HepG2 (cell line): ENCODE measurements at regions not wholly inside any gene's neighbourhood (a gene's known extent, or its start where the extent isn't known, plus 50 kb on each side); places are given as distances from the start of the nearest gene placed in this dataset.

Experiments used
- ATAC-seq: fragments of 200-7000 bp; cut with Tn5 transposase; 3 replicates; pipeline ENCODE4 v1.9.1; 2020; ENCODE audit warnings: mild to moderate bottlenecking, moderate library complexity
- BruUV-seq: library from RNA; stranded (reverse); fragments of 400-500 nt; replicated peaks from 2 replicates; lab custom pipeline; 2021; lab: Mats Ljungman, UMichigan
- CTCF ChIA-PET: fragments of 300-600 bp; formaldehyde crosslinking; extraction: SDS; loops from one replicate; lab custom pipeline; 2021; ENCODE audit warnings: low total read pairs, inconsistent platforms, low intra/inter-chr PET ratio; lab: Yijun Ruan, JAX
- POLR2A ChIA-PET: fragments of 350-600 bp; sonication (Branson Sonifier 250); formaldehyde crosslinking; loops from one replicate; lab custom pipeline; 2020; ENCODE audit warnings: antibody characterized with exemption, inconsistent platforms; lab: Yijun Ruan, JAX
- DNase-seq: peaks from one replicate; pipeline ENCODE4 v3.0.0-alpha.2; 2015; ENCODE audit warnings: low spot score
- FAIRE-seq: peaks from 3 replicates; lab custom pipeline; 2011; peaks lifted over from hg19 to GRCh38; lab: Jason Lieb, UNC
- H2AFZ ChIP-seq: one replicate; pipeline ENCODE4 v1.6.1; 2011; ENCODE audit warnings: low read length, inconsistent platforms
- H3K27ac ChIP-seq: fragments of 300-600 bp; 3 replicates; pipeline ENCODE4 v1.8.0; 2011; ENCODE audit warnings: mixed run types, mild to moderate bottlenecking, mixed read lengths, low read length, inconsistent platforms; ENCODE audit not compliant: insufficient read depth; ENCODE audit errors: extremely low read length
- H3K27me3 ChIP-seq, 2 experiments: fragments of 200-600 bp in 1 of 2; 2 replicates in 1 of 2; 3 replicates in 1 of 2; pipeline versions ENCODE4 v1.6.0 to v1.8.0; 2011; ENCODE audit warnings: low read length in 2 of 2, mild to moderate bottlenecking in 2 of 2, moderate library complexity in 2 of 2, inconsistent platforms in 1 of 2; ENCODE audit not compliant: insufficient read depth in 2 of 2, control insufficient read depth in 1 of 2
- H3K36me3 ChIP-seq, 2 experiments: fragments of 200-600 bp in 1 of 2; replicated peaks in 1 of 2; 2 replicates in 1 of 2; 3 replicates in 1 of 2; pipeline versions ENCODE4 v1.5.1 to v1.8.0; 2011; ENCODE audit warnings: low read length in 2 of 2, inconsistent platforms in 1 of 2; ENCODE audit not compliant: insufficient read depth in 2 of 2, control insufficient read depth in 1 of 2
- H3K4me1 ChIP-seq: 2 replicates; pipeline ENCODE4 v1.5.1; 2012; ENCODE audit warnings: low read length, inconsistent platforms; ENCODE audit not compliant: insufficient read depth
- H3K4me2 ChIP-seq: 2 replicates; pipeline ENCODE4 v1.6.0; 2011; ENCODE audit warnings: low read depth, low read length, inconsistent platforms
- H3K4me3 ChIP-seq, 3 experiments: fragments of 200-600 bp in 1 of 3; sonication (generic), shearing (Covaris generic) in 1 of 3; replicated peaks in 1 of 3; 2 replicates each; pipeline ENCODE4 v1.5.1; 2011 to 2016; ENCODE audit warnings: low read length in 3 of 3, inconsistent platforms in 2 of 3, low read depth in 2 of 3, mild to moderate bottlenecking in 2 of 3, control low read depth in 1 of 3, mixed read lengths in 1 of 3; ENCODE audit not compliant: insufficient read depth in 1 of 3
- H3K79me2 ChIP-seq: one replicate; pipeline ENCODE4 v1.6.1; 2011; ENCODE audit warnings: low read length, inconsistent platforms; ENCODE audit not compliant: insufficient read depth
- H3K9ac ChIP-seq: 2 replicates; pipeline ENCODE4 v1.6.0; 2011; ENCODE audit warnings: mild to moderate bottlenecking, low read depth, low read length, inconsistent platforms; ENCODE audit not compliant: insufficient read depth
- H3K9me3 ChIP-seq: 2 replicates; pipeline ENCODE4 v1.5.1; 2012; ENCODE audit warnings: mild to moderate bottlenecking, low read length
- H4K20me1 ChIP-seq: 2 replicates; pipeline ENCODE4 v1.6.0; 2011; ENCODE audit warnings: inconsistent platforms, mild to moderate bottlenecking, low read length, moderate library complexity; ENCODE audit not compliant: insufficient read depth
- AGO2 ChIP-seq: fragments of 200-400 bp; formaldehyde crosslinking; optimal IDR thresholded peaks from 2 replicates; pipeline ENCODE3; 2017; ENCODE audit warnings: mild to moderate bottlenecking, low read depth, low read length, moderate library complexity
- CHD2 ChIP-seq: IDR thresholded peaks from 2 replicates; pipeline ENCODE4 v1.6.1; 2011; ENCODE audit warnings: low read depth, low read length, improper control_type of control experiment
- GLI4 ChIP-seq: sonication (generic); formaldehyde crosslinking; IDR thresholded peaks from 2 replicates; pipeline ENCODE4 v1.5.1; 2020; ENCODE audit warnings: missing genetic modification reagents, mild to moderate bottlenecking, moderate library complexity, borderline replicate concordance
- NBN ChIP-seq: fragments of 450-650 bp; conservative IDR thresholded peaks from 2 replicates; pipeline ENCODE4 v1.6.1; 2017
- TMF1 ChIP-seq: sonication (generic); formaldehyde crosslinking; IDR thresholded peaks from 2 replicates; pipeline ENCODE4 v1.8.1; 2022; ENCODE audit warnings: low read depth, missing genetic modification reagents
- ZNF546 ChIP-seq: sonication (generic); formaldehyde crosslinking; conservative IDR thresholded peaks from 2 replicates; pipeline ENCODE4 v1.8.1; 2023; ENCODE audit warnings: mild to moderate bottlenecking, missing genetic modification reagents
- ZNF557 ChIP-seq: sonication (generic); formaldehyde crosslinking; IDR thresholded peaks from 2 replicates; pipeline ENCODE4 v1.4.0; 2020; ENCODE audit warnings: missing genetic modification reagents
- ZNF558 ChIP-seq: sonication (generic); formaldehyde crosslinking; IDR thresholded peaks from 2 replicates; pipeline ENCODE4 v1.9.0; 2022; ENCODE audit warnings: mild to moderate bottlenecking, missing genetic modification reagents, borderline replicate concordance
- ZNF598 ChIP-seq: sonication (generic); formaldehyde crosslinking; IDR thresholded peaks from 2 replicates; pipeline ENCODE4 v1.5.1; 2020; ENCODE audit warnings: mild to moderate bottlenecking, missing genetic modification reagents, borderline replicate concordance
- in situ Hi-C: cut with HindIII; loops from 2 replicates; pipeline ENCODE4 v1.10.0; 2017; ENCODE audit warnings: low pct_unique_long_range_greater_than_20kb; ENCODE audit not compliant: extremely low pct_ligation_motif_present
- intact Hi-C: fragments of 100-400 bp; cut with micrococcal nuclease; formaldehyde crosslinking; loops from one replicate; pipeline ENCODE4 v1.10.0; 2022; ENCODE audit not compliant: unreplicated experiment
- TF ChIP-seq, protein P1 (sequence below), 2 experiments: sonication (generic) in 1 of 2; formaldehyde crosslinking in 1 of 2; IDR thresholded peaks; 2 replicates each; pipeline versions ENCODE4 v1.4.0 to v1.6.1; 2016 to 2020; ENCODE audit warnings: borderline replicate concordance in 1 of 2, low read depth in 1 of 2, mild to moderate bottlenecking in 1 of 2, missing genetic modification reagents in 1 of 2

DNA sequence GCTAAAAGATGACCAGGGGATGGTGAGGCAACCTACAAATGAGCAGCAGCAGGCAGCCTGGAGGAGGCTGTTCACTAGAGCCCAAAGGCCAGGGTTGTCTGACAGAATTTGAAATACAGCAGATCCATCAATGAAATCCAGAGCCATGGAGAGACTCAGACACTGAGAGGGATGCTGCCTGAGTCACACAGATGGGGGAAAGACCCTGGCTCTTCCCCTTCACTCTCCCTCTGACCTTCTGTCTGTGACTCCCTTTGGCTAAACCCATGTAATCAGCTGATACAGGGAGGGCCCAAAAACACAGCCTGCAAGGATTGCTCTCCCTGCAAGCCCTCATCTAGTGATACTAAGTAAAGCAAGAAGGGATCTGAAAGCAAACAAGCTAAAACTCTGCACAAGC, 166.5 kb upstream of the SPOPL start:
- no TSS peak for BruUV-seq
- intact Hi-C loops = no loop called here

More for the DNA sequence above, 166.5 kb upstream of the SPOPL start:
- in situ Hi-C loops = no loop called here
- H3K9me3 ChIP-seq = no peaks in the 10 kb centered on the region
- ATAC-seq = no peak
- no peaks in the 10 kb centered on the region for H3K36me3 ChIP-seq
- no peaks in the 10 kb centered on the region for H4K20me1 ChIP-seq
- no peak overlapping the region for H2AFZ ChIP-seq
- no peak overlapping the region for H3K9ac ChIP-seq
- no peaks in the 10 kb centered on the region for H3K79me2 ChIP-seq
- TF ChIP-seq, protein P1, sequence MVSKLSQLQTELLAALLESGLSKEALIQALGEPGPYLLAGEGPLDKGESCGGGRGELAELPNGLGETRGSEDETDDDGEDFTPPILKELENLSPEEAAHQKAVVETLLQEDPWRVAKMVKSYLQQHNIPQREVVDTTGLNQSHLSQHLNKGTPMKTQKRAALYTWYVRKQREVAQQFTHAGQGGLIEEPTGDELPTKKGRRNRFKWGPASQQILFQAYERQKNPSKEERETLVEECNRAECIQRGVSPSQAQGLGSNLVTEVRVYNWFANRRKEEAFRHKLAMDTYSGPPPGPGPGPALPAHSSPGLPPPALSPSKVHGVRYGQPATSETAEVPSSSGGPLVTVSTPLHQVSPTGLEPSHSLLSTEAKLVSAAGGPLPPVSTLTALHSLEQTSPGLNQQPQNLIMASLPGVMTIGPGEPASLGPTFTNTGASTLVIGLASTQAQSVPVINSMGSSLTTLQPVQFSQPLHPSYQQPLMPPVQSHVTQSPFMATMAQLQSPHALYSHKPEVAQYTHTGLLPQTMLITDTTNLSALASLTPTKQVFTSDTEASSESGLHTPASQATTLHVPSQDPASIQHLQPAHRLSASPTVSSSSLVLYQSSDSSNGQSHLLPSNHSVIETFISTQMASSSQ (IDR thresholded peaks at IDR 0.05; ENCODE audit: low read depth) = no peak
- TF ChIP-seq, protein P1 (CRISPR knock-in tag; IDR thresholded peaks at IDR 0.05; ENCODE audit: borderline replicate concordance) = no peak
- TF ChIP-seq TMF1 (CRISPR knock-in tag) (no peak), ZNF546 (CRISPR knock-in tag) (no peak), ZNF598 (CRISPR knock-in tag) (no peak), ZNF557 (CRISPR knock-in tag) (no peak), AGO2 (no peak), ZNF558 (no peak), GLI4 (CRISPR knock-in tag) (no peak), NBN (no peak), CHD2 (no peak)
- TF ChIP-seq, all 625 proteins: peak for 0
- H3K4me1 ChIP-seq = peaks cover 7% of the 10 kb centered on the region; the same call in 1 of the 2 replicates
- ChIA-PET POLR2A (no interaction called here), CTCF (no interaction called here)
- no peak overlapping the region for H3K27ac ChIP-seq
- FAIRE-seq (no peak), DNase-seq (no peak)
- H3K27me3 ChIP-seq = no peaks in the 10 kb centered on the region
- no peak overlapping the region for H3K4me3 ChIP-seq
- H3K4me2 ChIP-seq = no peak overlapping the region
